MM.1S (cell line): ENCODE measurements at regions not wholly inside any gene's neighbourhood (a gene's known extent, or its start where the extent isn't known, plus 50 kb on each side); places are given as distances from the start of the nearest gene placed in this dataset.

Experiments
- EZH2 ChIP-seq: fragments of 300-600 bp; sonication (generic); optimal IDR thresholded peaks from 2 replicates; pipeline ENCODE3; 2017; ENCODE audit warnings: low read depth, mild to moderate bottlenecking, antibody characterized with exemption, low read length, mixed read lengths
- EZH2phosphoT487 ChIP-seq: fragments of 300-600 bp; sonication (generic); IDR thresholded peaks from 2 replicates; pipeline ENCODE4 v1.6.1; 2018; ENCODE audit warnings: antibody characterized with exemption, low read length
- TF ChIP-seq, protein P1 (sequence below): fragments of 300-600 bp; sonication (generic); IDR thresholded peaks from 2 replicates; pipeline ENCODE4 v1.5.1; 2016; ENCODE audit warnings: antibody characterized with exemption, low read length, mixed read lengths

- TF ChIP-seq, protein P1, sequence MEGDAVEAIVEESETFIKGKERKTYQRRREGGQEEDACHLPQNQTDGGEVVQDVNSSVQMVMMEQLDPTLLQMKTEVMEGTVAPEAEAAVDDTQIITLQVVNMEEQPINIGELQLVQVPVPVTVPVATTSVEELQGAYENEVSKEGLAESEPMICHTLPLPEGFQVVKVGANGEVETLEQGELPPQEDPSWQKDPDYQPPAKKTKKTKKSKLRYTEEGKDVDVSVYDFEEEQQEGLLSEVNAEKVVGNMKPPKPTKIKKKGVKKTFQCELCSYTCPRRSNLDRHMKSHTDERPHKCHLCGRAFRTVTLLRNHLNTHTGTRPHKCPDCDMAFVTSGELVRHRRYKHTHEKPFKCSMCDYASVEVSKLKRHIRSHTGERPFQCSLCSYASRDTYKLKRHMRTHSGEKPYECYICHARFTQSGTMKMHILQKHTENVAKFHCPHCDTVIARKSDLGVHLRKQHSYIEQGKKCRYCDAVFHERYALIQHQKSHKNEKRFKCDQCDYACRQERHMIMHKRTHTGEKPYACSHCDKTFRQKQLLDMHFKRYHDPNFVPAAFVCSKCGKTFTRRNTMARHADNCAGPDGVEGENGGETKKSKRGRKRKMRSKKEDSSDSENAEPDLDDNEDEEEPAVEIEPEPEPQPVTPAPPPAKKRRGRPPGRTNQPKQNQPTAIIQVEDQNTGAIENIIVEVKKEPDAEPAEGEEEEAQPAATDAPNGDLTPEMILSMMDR = no peak
- TF ChIP-seq EZH2 (no peak), EZH2phosphoT487 (no peak)
Measured at GRCh38 chr20:4574356-4574690, 111.9 kb upstream of the PRNP start.
